Thyroid gland (tissue), 4 donors: ENCODE measurements at regions not wholly inside any gene's neighbourhood (a gene's known extent, or its start where the extent isn't known, plus 50 kb on each side); places are given as distances from the start of the nearest gene placed in this dataset.

Experiments used
- DNase-seq, 2 donors: peaks; one replicate each; pipeline ENCODE4 v3.0.0-alpha.2; 2019
- H3K27ac ChIP-seq, 3 donors: fragments of 200-600 bp; sonication (generic); 1 replicate in 2 of 3; 2 replicates in 1 of 3; pipeline ENCODE4 v1.5.1; 2016 to 2019; ENCODE audit warnings: mild to moderate bottlenecking in 1 of 3, moderate library complexity in 1 of 3
- H3K27me3 ChIP-seq: fragments of 200-600 bp; sonication (generic); one replicate; pipeline ENCODE4 v1.5.1; 2019
- H3K36me3 ChIP-seq, 2 donors: fragments of 200-600 bp; sonication (generic); one replicate each; pipeline ENCODE4 v1.5.1; 2016 to 2019
- H3K4me1 ChIP-seq, 2 donors: fragments of 200-600 bp; sonication (generic); one replicate each; pipeline ENCODE4 v1.5.1; 2017 to 2019
- H3K4me3 ChIP-seq, 3 donors: fragments of 200-600 bp; sonication (generic); replicated peaks in 1 of 3; 1 replicate in 2 of 3; 2 replicates in 1 of 3; pipeline ENCODE4 v1.5.1; 2016; ENCODE audit warnings: mild to moderate bottlenecking in 1 of 3
- H3K9me3 ChIP-seq: fragments of 200-600 bp; sonication (generic); one replicate; pipeline ENCODE4 v1.5.1; 2017
- CTCF ChIP-seq, 6 experiments: fragments of 200-600 bp in 3 of 6; fragments of 450-650 bp in 3 of 6; sonication (generic) in 3 of 6; IDR thresholded peaks; one replicate each; pipeline ENCODE4 v1.5.1; 2016 to 2019; ENCODE audit warnings: antibody characterized with exemption in 6 of 6, mild to moderate bottlenecking in 2 of 6, inconsistent platforms in 1 of 6, moderate library complexity in 1 of 6
- POLR2A ChIP-seq, 2 donors: fragments of 450-650 bp; IDR thresholded peaks; one replicate each; pipeline ENCODE4 v1.6.1; 2017; ENCODE audit warnings: antibody characterized with exemption in 2 of 2, mild to moderate bottlenecking in 2 of 2, moderate library complexity in 1 of 2
- WGBS, 2 donors: methylation state at CpG; one replicate each; pipeline ENCODE4 v1.1.5; 2017; 5-methylcytosine and 5-hydroxymethylcytosine counted together
- intact Hi-C: fragments of 100-400 bp; cut with DNase I; formaldehyde crosslinking; loops from one replicate; pipeline ENCODE4 v1.15.1; 2023

DNA sequence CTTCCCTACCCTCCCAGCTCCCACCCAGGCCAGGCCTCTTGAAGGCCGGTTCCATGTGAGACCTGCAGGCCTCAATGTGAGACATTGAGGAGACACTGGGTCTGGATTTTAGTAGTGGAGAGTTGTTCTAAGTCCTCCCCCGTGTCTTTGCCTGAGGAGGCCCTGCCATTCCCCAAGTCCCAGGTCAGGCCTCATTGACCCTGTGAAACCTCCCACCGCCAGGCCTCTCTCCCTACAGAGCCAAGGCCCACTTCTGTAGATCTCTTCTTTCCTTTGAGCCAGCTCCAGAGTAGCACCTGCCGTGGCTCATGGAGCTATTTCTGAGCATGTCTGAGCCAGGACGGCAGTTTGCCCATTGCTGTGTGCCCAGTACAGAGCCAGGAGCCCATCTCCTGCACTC is 1419.6 kb downstream of the TBC1D22A start:
- Histone ChIP-seq H3K9me3 (no peaks in the 10 kb centered on the region), H3K4me1 (no peaks in the 10 kb centered on the region), H3K36me3 (no peaks in the 10 kb centered on the region), H3K27me3 (no peaks in the 10 kb centered on the region), H3K4me3 (no peak overlapping the region), H3K27ac (no peak overlapping the region)
- intact Hi-C loops: no loop called here
- WGBS, 2 donors: 66 to 76% methylated on average over 4 to 5 of the region's 5 CpGs
- TF ChIP-seq CTCF (IDR thresholded peaks at IDR 0.05) (no peak), POLR2A (IDR thresholded peaks at IDR 0.05) (no peak)
- DNase-seq: no peak

- Histone ChIP-seq H3K27ac (no peak overlapping the region), H3K36me3 (no peaks in the 10 kb centered on the region), H3K4me1 (no peaks in the 10 kb centered on the region), H3K9me3 (no peaks in the 10 kb centered on the region), H3K27me3 (no peaks in the 10 kb centered on the region), H3K4me3 (no peak overlapping the region)
- TF ChIP-seq CTCF (IDR thresholded peaks at IDR 0.05) (no peak), POLR2A (IDR thresholded peaks at IDR 0.05) (no peak)
- no peak for DNase-seq
- WGBS, 2 donors: 77 to 85% methylated on average over 18 of the region's 18 CpGs
- intact Hi-C loops: no loop called here
Observed at GRCh38 chr22:48181263-48181955, 1419.0 kb downstream of the TBC1D22A start.

DNA sequence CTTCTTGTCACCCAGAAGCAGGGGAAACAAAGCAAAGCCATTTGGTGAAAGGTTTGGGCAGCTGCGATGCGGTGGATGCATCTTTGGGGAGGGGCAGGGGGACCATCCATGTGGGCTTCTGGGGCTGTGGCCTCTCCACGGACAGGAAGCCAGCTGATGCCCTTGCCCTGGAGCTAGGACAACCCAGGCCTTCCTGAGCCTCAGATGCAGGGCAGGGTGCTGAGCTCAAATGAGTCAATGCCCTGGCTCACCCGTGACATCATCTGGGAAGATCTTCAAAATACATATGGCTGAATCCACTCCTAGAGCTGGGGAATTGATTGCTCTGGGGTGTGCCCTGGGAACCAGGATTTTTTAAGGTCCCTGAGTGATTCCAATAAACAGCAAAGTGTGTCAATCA is 1418.2 kb downstream of the TBC1D22A start:
- Histone ChIP-seq H3K27ac (no peak overlapping the region), H3K4me1 (no peaks in the 10 kb centered on the region), H3K4me3 (no peak overlapping the region), H3K9me3 (no peaks in the 10 kb centered on the region), H3K36me3 (no peaks in the 10 kb centered on the region), H3K27me3 (no peaks in the 10 kb centered on the region)
- WGBS, 2 donors: 86% methylated on average over 3 to 4 of the region's 4 CpGs
- intact Hi-C loops: no loop called here
- no peak for DNase-seq
- TF ChIP-seq CTCF (IDR thresholded peaks at IDR 0.05) (no peak), POLR2A (IDR thresholded peaks at IDR 0.05) (no peak)

DNA sequence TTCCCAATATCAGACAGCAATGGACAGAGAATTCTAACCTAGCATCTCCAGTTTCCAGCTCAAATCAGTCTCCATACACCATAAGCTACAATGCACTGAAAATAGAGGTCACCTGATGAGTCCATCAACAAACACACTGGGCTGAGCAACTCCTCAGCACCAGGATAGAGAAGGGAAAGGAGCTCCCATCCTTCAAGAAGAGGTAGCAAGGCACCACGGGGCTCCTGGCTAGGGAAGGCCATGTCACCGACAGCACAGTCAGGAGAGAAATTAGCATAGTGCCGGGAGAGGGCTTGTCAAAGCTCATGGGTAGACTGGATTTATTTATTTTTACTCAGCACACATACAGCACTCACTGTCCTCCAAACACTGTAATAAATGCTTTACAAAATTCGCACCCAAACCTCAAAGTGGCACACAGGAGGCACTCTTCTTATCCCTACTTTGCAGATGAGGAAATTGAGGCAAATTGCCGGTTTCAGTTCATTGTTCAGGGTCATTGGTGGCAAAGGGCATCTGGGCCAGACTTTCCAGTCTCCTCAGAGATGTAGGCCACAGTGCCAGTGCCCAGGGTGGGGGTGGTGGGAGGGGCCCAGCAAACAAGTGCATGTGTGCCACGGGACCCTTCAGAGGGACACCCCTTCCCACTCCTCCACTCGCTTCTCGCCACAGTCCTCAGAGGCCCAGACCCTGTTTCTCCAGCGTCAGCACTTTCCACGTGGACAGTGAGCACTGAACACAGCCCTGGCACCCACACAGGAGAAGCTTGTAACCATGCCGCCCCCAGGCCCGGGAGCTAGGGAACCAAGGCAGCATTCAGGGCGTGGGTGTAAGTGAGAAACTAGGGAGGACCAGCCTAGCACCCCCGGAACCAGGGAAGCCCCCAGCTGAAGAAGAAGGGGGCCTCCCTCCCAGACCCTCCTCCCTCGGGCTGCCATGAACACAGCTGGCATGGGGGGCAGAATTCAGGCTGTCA is 1417.4 kb downstream of the TBC1D22A start:
- Histone ChIP-seq H3K4me3 (no peak overlapping the region), H3K36me3 (no peaks in the 10 kb centered on the region), H3K27me3 (no peaks in the 10 kb centered on the region), H3K27ac (no peak overlapping the region), H3K9me3 (no peaks in the 10 kb centered on the region), H3K4me1 (no peaks in the 10 kb centered on the region)
- WGBS, 2 donors: 77 to 79% methylated on average over 8 to 15 of the region's 15 CpGs
- DNase-seq: no peak
- intact Hi-C loops: no loop called here
- TF ChIP-seq CTCF (IDR thresholded peaks at IDR 0.05) (no peak), POLR2A (IDR thresholded peaks at IDR 0.05) (no peak)

GRCh38 chr22:48178536-48178935 is 1416.1 kb downstream of the TBC1D22A start:
- no peaks in the 10 kb centered on the region for H3K9me3 ChIP-seq
- 81 to 92% methylated on average over 7 of the region's 7 CpGs for WGBS, 2 donors
- H3K36me3 ChIP-seq: no peaks in the 10 kb centered on the region
- no peak overlapping the region for H3K27ac ChIP-seq
- H3K4me1 ChIP-seq: no peaks in the 10 kb centered on the region
- H3K4me3 ChIP-seq: no peak overlapping the region
- intact Hi-C loops: no loop called here
- no peaks in the 10 kb centered on the region for H3K27me3 ChIP-seq
- TF ChIP-seq CTCF (IDR thresholded peaks at IDR 0.05) (no peak), POLR2A (IDR thresholded peaks at IDR 0.05) (no peak)
- DNase-seq: no peak
